HCT116 (cell line): ENCODE measurements at regions not wholly inside any gene's neighbourhood (a gene's known extent, or its start where the extent isn't known, plus 50 kb on each side); places are given as distances from the start of the nearest gene placed in this dataset.

Experiments used
- ATAC-seq: fragments of 200-7000 bp; cut with Tn5 transposase; 2 replicates; pipeline ENCODE4 v1.9.1; 2020; ENCODE audit warnings: mild to moderate bottlenecking, moderate library complexity
- BruUV-seq: library from RNA; stranded (reverse); fragments of 400-500 nt; replicated peaks from 2 replicates; lab custom pipeline; 2021; lab: Mats Ljungman, UMichigan
- CTCF ChIA-PET: fragments of 300-600 bp; sonication (Branson Sonifier 250); formaldehyde crosslinking; loops from one replicate; lab custom pipeline; 2021; ENCODE audit warnings: antibody characterized with exemption; lab: Charles Lee
- POLR2A ChIA-PET: fragments of 300-600, 350-600 bp; sonication (Branson Sonifier 250); formaldehyde crosslinking; loops from one replicate; lab custom pipeline; 2021; ENCODE audit warnings: antibody characterized with exemption; lab: Charles Lee
- RAD21 ChIA-PET, 2 experiments: fragments of 300-600 bp; sonication (Branson Sonifier 250); formaldehyde crosslinking; loops; one replicate each; lab custom pipeline; 2023; ENCODE audit warnings: low total read pairs in 2 of 2; ENCODE audit not compliant: uncharacterized antibody in 2 of 2, unreplicated experiment in 2 of 2, low non-redundant PET in 1 of 2; lab: Charles Lee
- DNase-seq: peaks from one replicate; pipeline ENCODE4 v3.0.0-alpha.2; 2010; ENCODE audit warnings: low read depth, low spot score
- H2AFZ ChIP-seq: fragments of 200-600 bp; shearing (Covaris generic), sonication (generic); 2 replicates; pipeline ENCODE4 v1.6.1; 2017; ENCODE audit warnings: low read depth, mixed run types, mixed read lengths, antibody characterized with exemption, low read length; ENCODE audit not compliant: poor library complexity, severe bottlenecking
- H3K27ac ChIP-seq: 2 replicates; pipeline ENCODE4 v1.5.1; 2012; ENCODE audit warnings: low read depth, low read length
- H3K27me3 ChIP-seq: fragments of 200-600 bp; sonication (generic); 2 replicates; pipeline ENCODE4 v1.6.1; 2016; ENCODE audit warnings: mixed run types, low read length, mixed read lengths; ENCODE audit not compliant: insufficient read depth
- H3K36me3 ChIP-seq, 2 experiments: fragments of 200-500 bp in 1 of 2; fragments of 200-600 bp in 1 of 2; sonication (Bioruptor generic) in 1 of 2; sonication (generic) in 1 of 2; 2 replicates each; pipeline versions ENCODE4 v1.5.1 to v1.6.1; 2014 to 2016; ENCODE audit warnings: low read length in 2 of 2, inconsistent platforms in 1 of 2, mixed read lengths in 1 of 2, mixed run types in 1 of 2; ENCODE audit not compliant: insufficient read depth in 2 of 2, control insufficient read depth in 1 of 2
- H3K4me1 ChIP-seq, 2 experiments: fragments of 200-600 bp in 1 of 2; sonication (generic) in 1 of 2; 2 replicates each; pipeline versions ENCODE4 v1.5.1 to v1.6.1; 2012 to 2017; ENCODE audit warnings: low read length in 2 of 2, inconsistent platforms in 1 of 2, mild to moderate bottlenecking in 1 of 2, mixed read lengths in 1 of 2, mixed run types in 1 of 2, moderate library complexity in 1 of 2; ENCODE audit not compliant: insufficient read depth in 2 of 2, control insufficient read depth in 1 of 2
- H3K4me2 ChIP-seq: fragments of 200-600 bp; sonication (generic); 2 replicates; pipeline ENCODE4 v1.6.1; 2017; ENCODE audit warnings: mixed run types, low read length, mixed read lengths
- H3K4me3 ChIP-seq, 2 experiments: fragments of 200-600 bp in 1 of 2; sonication (generic) in 1 of 2; replicated peaks in 1 of 2; 2 replicates each; pipeline ENCODE4 v1.5.1; 2011 to 2016; ENCODE audit warnings: low read length in 2 of 2, control low read depth in 1 of 2, low read depth in 1 of 2, mild to moderate bottlenecking in 1 of 2, mixed read lengths in 1 of 2, mixed run types in 1 of 2
- H3K79me2 ChIP-seq: fragments of 200-600 bp; sonication (generic); 2 replicates; pipeline ENCODE4 v1.6.1; 2017; ENCODE audit warnings: mild to moderate bottlenecking, mixed run types, low read length, moderate library complexity, mixed read lengths; ENCODE audit not compliant: insufficient read depth
- H3K9ac ChIP-seq: fragments of 200-600 bp; sonication (generic); 2 replicates; pipeline ENCODE4 v1.6.1; 2016; ENCODE audit warnings: low read length, mixed read lengths
- H3K9me2 ChIP-seq: fragments of 200-600 bp; sonication (generic), shearing (Covaris generic); 2 replicates; pipeline ENCODE4 v1.6.1; 2017; ENCODE audit warnings: mixed run types, mild to moderate bottlenecking, moderate library complexity; ENCODE audit not compliant: insufficient read depth
- H3K9me3 ChIP-seq, 2 experiments: fragments of 200-500 bp in 1 of 2; fragments of 200-600 bp in 1 of 2; sonication (Bioruptor generic) in 1 of 2; sonication (generic) in 1 of 2; 2 replicates each; pipeline ENCODE4 v1.6.1; 2014 to 2017; ENCODE audit warnings: low read length in 2 of 2, mixed read lengths in 2 of 2, inconsistent platforms in 1 of 2, low read depth in 1 of 2, mild to moderate bottlenecking in 1 of 2, mixed run types in 1 of 2, moderate library complexity in 1 of 2; ENCODE audit not compliant: control insufficient read depth in 1 of 2, insufficient read depth in 1 of 2
- H4K20me1 ChIP-seq: fragments of 200-600 bp; sonication (generic), shearing (Covaris generic); 2 replicates; pipeline ENCODE4 v1.6.1; 2017; ENCODE audit warnings: mixed run types, mild to moderate bottlenecking, moderate library complexity; ENCODE audit not compliant: insufficient read depth
- ELF1 ChIP-seq: IDR thresholded peaks from 2 replicates; pipeline ENCODE4 v1.6.1; 2012; ENCODE audit warnings: low read depth, borderline replicate concordance
- EZH2 ChIP-seq: fragments of 200-600 bp; sonication (generic); IDR thresholded peaks from 2 replicates; pipeline ENCODE4 v1.6.1; 2017; ENCODE audit warnings: antibody characterized with exemption, mixed run types
- EZH2phosphoT487 ChIP-seq: fragments of 200-600 bp; IDR thresholded peaks from 2 replicates; pipeline ENCODE4 v1.6.1; 2018; ENCODE audit warnings: antibody characterized with exemption, borderline replicate concordance
- POLR2A ChIP-seq: IDR thresholded peaks from 2 replicates; pipeline ENCODE4 v1.7.0; 2011; ENCODE audit warnings: borderline replicate concordance; ENCODE audit not compliant: insufficient read depth, insufficient read length; ENCODE audit errors: extremely low read depth
- POLR2AphosphoS5 ChIP-seq: IDR thresholded peaks from 2 replicates; pipeline ENCODE4 v1.6.1; 2011; ENCODE audit warnings: mild to moderate bottlenecking, low read depth, low read length, moderate library complexity
- SIN3A ChIP-seq: IDR thresholded peaks from 2 replicates; pipeline ENCODE4 v1.6.1; 2012; ENCODE audit warnings: low read depth
- SP1 ChIP-seq: IDR thresholded peaks from 2 replicates; pipeline ENCODE4 v1.6.1; 2012; ENCODE audit warnings: low read depth
- SRF ChIP-seq: IDR thresholded peaks from 2 replicates; pipeline ENCODE4 v1.6.1; 2012; ENCODE audit warnings: low read depth
- YY1 ChIP-seq: IDR thresholded peaks from 2 replicates; pipeline ENCODE4 v1.6.1; 2011; ENCODE audit warnings: low read length, low read depth, moderate library complexity, mild to moderate bottlenecking; ENCODE audit not compliant: insufficient replicate concordance; ENCODE audit errors: extremely low read depth
- ZNF274 ChIP-seq: fragments of 200-500 bp; sonication (Bioruptor generic); IDR thresholded peaks from 2 replicates; pipeline ENCODE4 v1.6.1; 2014; ENCODE audit warnings: mild to moderate bottlenecking, low read depth, low read length, inconsistent platforms
- intact Hi-C: fragments of 100-400 bp; cut with micrococcal nuclease; formaldehyde crosslinking; loops from 2 replicates; pipeline ENCODE4 v1.10.0; 2022
- TF ChIP-seq, protein P1 (sequence below): IDR thresholded peaks from 2 replicates; pipeline ENCODE4 v1.6.1; 2012
- TF ChIP-seq, protein P2 (sequence below): IDR thresholded peaks from 2 replicates; pipeline ENCODE4 v1.6.1; 2012; ENCODE audit warnings: low read depth

DNA sequence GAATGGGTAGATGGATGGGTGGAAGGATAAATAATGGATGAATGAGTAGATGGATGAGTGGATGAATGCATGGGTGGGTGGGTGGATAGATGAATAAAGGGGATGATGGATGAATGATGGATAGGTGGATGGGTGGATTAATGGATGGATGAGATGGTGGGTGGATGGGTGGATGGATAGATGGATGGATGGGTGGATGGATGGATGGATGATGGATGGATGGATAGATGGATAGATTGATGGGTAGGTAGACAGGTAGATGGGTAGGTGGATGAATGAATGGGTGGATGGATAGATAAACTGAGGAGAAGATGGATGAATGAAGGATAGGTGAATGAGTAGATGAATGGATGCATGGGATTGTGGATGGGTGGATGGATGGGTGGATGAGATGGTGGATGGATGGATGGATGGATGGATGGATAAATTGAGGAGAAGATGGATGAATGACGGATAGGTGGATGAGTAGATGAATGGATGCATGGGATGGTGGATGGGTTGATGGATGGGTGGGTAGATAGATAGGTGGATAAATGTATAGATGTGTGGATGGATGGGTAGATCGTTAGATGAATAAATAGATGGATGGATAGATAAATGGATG, 331.3 kb downstream of the MN1 start:
- H3K4me1 ChIP-seq: peaks cover 14 to 24% of the 10 kb centered on the region in 2 experiments
- no peaks in the 10 kb centered on the region for H3K36me3 ChIP-seq
- no peak overlapping the region for H3K9ac ChIP-seq
- no peaks in the 10 kb centered on the region for H3K27me3 ChIP-seq
- CTCF ChIA-PET: no interaction called here
- no peak for ATAC-seq
- intact Hi-C loops: no loop called here
- POLR2A ChIA-PET: no interaction called here
- H3K9me2 ChIP-seq: no peaks in the 10 kb centered on the region
- H2AFZ ChIP-seq: no peak overlapping the region
- no peak overlapping the region for H3K27ac ChIP-seq
- H4K20me1 ChIP-seq: no peaks in the 10 kb centered on the region
- RAD21 ChIA-PET: no interaction called here
- no peak overlapping the region for H3K4me3 ChIP-seq
- H3K9me3 ChIP-seq: no peaks in the 10 kb centered on the region
- no peaks in the 10 kb centered on the region for H3K79me2 ChIP-seq
- H3K4me2 ChIP-seq: no peak overlapping the region
- TF ChIP-seq SP1 (no peak), POLR2A (no peak), POLR2AphosphoS5 (no peak), EZH2phosphoT487 (no peak), ZNF274 (no peak), EZH2 (no peak), SRF (no peak), ELF1 (no peak), YY1 (no peak), SIN3A (no peak)
- TF ChIP-seq, protein P1, sequence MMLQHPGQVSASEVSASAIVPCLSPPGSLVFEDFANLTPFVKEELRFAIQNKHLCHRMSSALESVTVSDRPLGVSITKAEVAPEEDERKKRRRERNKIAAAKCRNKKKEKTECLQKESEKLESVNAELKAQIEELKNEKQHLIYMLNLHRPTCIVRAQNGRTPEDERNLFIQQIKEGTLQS: no peak
- TF ChIP-seq, protein P2, sequence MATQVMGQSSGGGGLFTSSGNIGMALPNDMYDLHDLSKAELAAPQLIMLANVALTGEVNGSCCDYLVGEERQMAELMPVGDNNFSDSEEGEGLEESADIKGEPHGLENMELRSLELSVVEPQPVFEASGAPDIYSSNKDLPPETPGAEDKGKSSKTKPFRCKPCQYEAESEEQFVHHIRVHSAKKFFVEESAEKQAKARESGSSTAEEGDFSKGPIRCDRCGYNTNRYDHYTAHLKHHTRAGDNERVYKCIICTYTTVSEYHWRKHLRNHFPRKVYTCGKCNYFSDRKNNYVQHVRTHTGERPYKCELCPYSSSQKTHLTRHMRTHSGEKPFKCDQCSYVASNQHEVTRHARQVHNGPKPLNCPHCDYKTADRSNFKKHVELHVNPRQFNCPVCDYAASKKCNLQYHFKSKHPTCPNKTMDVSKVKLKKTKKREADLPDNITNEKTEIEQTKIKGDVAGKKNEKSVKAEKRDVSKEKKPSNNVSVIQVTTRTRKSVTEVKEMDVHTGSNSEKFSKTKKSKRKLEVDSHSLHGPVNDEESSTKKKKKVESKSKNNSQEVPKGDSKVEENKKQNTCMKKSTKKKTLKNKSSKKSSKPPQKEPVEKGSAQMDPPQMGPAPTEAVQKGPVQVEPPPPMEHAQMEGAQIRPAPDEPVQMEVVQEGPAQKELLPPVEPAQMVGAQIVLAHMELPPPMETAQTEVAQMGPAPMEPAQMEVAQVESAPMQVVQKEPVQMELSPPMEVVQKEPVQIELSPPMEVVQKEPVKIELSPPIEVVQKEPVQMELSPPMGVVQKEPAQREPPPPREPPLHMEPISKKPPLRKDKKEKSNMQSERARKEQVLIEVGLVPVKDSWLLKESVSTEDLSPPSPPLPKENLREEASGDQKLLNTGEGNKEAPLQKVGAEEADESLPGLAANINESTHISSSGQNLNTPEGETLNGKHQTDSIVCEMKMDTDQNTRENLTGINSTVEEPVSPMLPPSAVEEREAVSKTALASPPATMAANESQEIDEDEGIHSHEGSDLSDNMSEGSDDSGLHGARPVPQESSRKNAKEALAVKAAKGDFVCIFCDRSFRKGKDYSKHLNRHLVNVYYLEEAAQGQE: no peak
- no TSS peak for BruUV-seq
- DNase-seq: no peak
